ENCODE measurements at regions not wholly inside any gene's neighbourhood (a gene's known extent, or its start where the extent isn't known, plus 50 kb on each side); places are given as distances from the start of the nearest gene placed in this dataset.

DNA sequence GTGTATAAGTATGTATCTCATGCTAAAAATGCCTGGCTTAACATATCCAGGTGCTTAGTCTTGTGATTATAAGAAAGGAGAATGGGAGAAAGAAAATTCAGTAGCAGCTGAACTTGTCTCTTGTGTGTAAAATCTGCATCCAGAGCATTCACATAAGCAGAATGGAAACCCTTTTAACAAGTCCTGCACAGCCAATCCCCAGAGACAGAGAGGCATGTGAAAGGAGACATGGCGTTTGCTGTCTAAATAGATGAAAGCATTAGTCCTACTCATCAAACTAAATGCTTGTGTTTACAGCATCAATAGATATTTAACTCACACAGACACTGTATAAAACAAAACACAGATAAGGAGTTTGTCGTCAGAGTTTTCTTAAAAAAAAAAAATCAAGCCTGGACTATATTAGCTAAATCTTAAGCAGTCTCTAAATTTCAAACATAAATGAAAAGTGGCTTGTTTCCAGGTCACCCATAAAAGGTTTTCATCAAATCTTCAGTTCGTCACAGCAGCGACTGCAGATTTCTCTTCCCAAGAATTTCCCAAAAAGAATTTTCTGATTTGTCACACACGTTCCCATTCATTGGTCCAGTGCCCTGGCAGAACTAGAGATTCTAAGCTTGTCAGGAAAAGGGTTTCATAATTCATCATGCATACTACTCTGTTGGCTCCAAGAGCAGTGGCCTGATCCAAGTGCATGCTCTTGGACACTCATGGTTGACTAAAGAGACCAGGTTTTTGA lies 249.2 kb downstream of the BTG1 start:
- TF ChIP-seq, protein P1, sequence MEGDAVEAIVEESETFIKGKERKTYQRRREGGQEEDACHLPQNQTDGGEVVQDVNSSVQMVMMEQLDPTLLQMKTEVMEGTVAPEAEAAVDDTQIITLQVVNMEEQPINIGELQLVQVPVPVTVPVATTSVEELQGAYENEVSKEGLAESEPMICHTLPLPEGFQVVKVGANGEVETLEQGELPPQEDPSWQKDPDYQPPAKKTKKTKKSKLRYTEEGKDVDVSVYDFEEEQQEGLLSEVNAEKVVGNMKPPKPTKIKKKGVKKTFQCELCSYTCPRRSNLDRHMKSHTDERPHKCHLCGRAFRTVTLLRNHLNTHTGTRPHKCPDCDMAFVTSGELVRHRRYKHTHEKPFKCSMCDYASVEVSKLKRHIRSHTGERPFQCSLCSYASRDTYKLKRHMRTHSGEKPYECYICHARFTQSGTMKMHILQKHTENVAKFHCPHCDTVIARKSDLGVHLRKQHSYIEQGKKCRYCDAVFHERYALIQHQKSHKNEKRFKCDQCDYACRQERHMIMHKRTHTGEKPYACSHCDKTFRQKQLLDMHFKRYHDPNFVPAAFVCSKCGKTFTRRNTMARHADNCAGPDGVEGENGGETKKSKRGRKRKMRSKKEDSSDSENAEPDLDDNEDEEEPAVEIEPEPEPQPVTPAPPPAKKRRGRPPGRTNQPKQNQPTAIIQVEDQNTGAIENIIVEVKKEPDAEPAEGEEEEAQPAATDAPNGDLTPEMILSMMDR (IDR thresholded peaks at IDR 0.05; ENCODE audit: low read depth, low read length): no peak
- TF ChIP-seq EZH2phosphoT487 (IDR thresholded peaks at IDR 0.05; ENCODE audit: low read depth): no peak

Data from OCI-LY3 (cell line).